Upper lobe of right lung (tissue), 1 donor: ENCODE measurements at regions not wholly inside any gene's neighbourhood (a gene's known extent, or its start where the extent isn't known, plus 50 kb on each side); places are given as distances from the start of the nearest gene placed in this dataset.
"Not testable (repeated sequence)": the region's sequence is repeated elsewhere in the genome, so short reads cannot be mapped to it uniquely, and the experiment has no call there.

ENCODE experiments used
- ATAC-seq: fragments of 200-7000 bp; cut with Tn5 transposase; one replicate; pipeline ENCODE4 v1.9.1; 2020; ENCODE audit warnings: mild to moderate bottlenecking, moderate library complexity
- DNase-seq: peaks from one replicate; pipeline ENCODE4 v3.0.0-alpha.2; 2020
- H3K27ac ChIP-seq: fragments of 200-600 bp; one replicate; pipeline ENCODE4 v1.8.0; 2022
- H3K27me3 ChIP-seq: fragments of 200-600 bp; one replicate; pipeline ENCODE4 v1.8.0; 2022; ENCODE audit warnings: mild to moderate bottlenecking
- H3K36me3 ChIP-seq: fragments of 200-600 bp; one replicate; pipeline ENCODE4 v1.8.0; 2022
- H3K4me1 ChIP-seq: fragments of 200-600 bp; one replicate; pipeline ENCODE4 v1.8.0; 2022
- H3K4me3 ChIP-seq: fragments of 200-600 bp; one replicate; pipeline ENCODE4 v1.8.0; 2022; ENCODE audit warnings: mild to moderate bottlenecking
- H3K9me3 ChIP-seq: fragments of 200-600 bp; one replicate; pipeline ENCODE4 v1.8.0; 2022
- intact Hi-C: fragments of 100-400 bp; cut with DNase I; formaldehyde crosslinking; loops from one replicate; pipeline ENCODE4 v1.11.0; 2022
- TF ChIP-seq, protein P1 (sequence below): fragments of 200-600 bp; IDR thresholded peaks from one replicate; pipeline ENCODE4 v1.8.0; 2022; ENCODE audit warnings: antibody characterized with exemption
- donor health status: DM: no; HTN: yes; CAD: no; lungs with severe emphysema.

DNA sequence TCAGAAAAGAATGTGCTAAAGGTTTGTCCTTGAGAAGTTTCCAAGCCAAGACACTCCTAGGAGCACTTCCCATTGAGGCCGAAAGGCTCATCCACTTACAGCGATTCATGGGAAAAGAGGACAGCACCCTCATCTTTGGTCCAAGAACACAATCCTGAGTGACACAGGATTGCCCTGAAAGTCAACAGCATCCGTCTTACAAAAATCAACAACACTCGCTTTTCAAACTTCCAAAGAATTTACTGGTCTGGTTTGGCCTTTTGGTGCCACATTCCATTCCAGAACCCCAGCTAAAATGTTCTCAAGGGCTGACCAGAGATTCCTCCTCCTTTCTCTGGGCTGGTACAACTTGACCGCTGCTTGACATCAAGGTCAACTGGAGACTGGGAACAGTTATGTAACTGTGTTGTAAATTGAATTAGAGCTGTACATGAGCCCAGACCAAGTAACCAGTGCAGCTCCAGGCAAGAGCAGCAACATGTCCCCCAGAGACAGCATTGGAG is 415.8 kb upstream of the PIK3R1 start:
- H3K4me3 ChIP-seq = no peak overlapping the region
- no peaks in the 10 kb centered on the region for H3K36me3 ChIP-seq
- peak overlapping the region; percentile 71 for H3K27ac ChIP-seq
- H3K27me3 ChIP-seq = no peaks in the 10 kb centered on the region
- H3K9me3 ChIP-seq = no peaks in the 10 kb centered on the region
- TF ChIP-seq, protein P1, sequence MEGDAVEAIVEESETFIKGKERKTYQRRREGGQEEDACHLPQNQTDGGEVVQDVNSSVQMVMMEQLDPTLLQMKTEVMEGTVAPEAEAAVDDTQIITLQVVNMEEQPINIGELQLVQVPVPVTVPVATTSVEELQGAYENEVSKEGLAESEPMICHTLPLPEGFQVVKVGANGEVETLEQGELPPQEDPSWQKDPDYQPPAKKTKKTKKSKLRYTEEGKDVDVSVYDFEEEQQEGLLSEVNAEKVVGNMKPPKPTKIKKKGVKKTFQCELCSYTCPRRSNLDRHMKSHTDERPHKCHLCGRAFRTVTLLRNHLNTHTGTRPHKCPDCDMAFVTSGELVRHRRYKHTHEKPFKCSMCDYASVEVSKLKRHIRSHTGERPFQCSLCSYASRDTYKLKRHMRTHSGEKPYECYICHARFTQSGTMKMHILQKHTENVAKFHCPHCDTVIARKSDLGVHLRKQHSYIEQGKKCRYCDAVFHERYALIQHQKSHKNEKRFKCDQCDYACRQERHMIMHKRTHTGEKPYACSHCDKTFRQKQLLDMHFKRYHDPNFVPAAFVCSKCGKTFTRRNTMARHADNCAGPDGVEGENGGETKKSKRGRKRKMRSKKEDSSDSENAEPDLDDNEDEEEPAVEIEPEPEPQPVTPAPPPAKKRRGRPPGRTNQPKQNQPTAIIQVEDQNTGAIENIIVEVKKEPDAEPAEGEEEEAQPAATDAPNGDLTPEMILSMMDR = no peak
- H3K4me1 ChIP-seq = peaks cover 5% of the 10 kb centered on the region
- ATAC-seq (peak; percentile 90), DNase-seq (no peak)
- intact Hi-C loops = no loop called here

DNA sequence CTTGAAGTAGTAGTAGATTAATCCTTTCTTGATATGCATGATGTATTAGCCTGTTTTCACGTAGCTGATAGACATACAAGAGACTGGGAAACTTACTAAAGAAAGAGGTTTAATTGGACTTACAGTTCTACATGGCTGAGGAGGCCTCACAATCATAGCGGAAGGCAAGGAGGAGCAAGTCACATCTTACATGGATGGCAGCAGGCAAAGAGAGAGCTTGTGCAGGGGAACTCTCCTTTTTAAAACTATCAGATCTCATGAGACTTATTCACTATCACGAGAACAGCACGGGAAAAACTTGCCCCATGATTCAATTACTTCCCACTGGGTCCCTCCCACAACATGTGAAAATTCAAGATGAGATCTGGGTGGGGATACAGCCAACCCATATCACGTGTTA is 417.1 kb upstream of the PIK3R1 start:
- ATAC-seq = not testable (repeated sequence)

DNA sequence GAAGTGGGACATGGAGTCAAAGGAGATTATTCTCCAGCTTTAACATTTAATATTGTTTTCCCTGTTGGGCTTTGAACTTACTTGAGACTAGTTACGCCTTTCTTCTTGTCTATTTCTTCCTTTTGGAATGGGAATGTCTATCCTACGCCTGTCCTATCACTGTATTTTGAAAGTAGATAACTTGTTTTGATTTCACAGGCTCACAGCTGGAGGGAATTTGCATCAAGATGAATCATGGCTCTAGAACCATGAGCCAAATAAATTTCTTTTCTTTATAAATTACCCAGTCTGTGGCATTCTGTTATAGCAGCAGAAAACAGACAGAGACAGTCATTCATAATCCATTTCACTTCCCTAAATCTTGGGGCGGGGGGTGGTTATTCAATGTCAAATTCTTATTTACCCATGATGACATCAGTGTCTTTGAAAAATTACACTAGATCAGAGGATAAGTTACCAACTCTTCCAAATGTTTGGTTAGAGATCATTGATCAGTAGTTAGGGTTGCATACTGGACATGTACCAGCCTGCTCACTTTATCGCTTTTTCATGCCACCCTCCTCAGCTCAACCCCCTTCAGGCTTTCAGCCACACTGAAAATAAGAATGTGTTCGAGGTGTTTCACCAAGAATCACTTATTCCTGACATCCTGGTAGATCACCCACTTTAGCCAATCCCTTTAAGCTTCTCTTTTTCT is 419.6 kb upstream of the PIK3R1 start:
- Histone ChIP-seq H3K4me1 (peaks cover 5% of the 10 kb centered on the region), H3K4me3 (no peak overlapping the region), H3K36me3 (no peaks in the 10 kb centered on the region), H3K27ac (peak overlapping the region; percentile 30), H3K27me3 (no peaks in the 10 kb centered on the region), H3K9me3 (no peaks in the 10 kb centered on the region)
- TF ChIP-seq, protein P1 = no peak
- ATAC-seq = no peak
- no peak for DNase-seq
- intact Hi-C loops = no loop called here

More for the DNA sequence above, 417.1 kb upstream of the PIK3R1 start:
- peak overlapping the region; percentile 43 for H3K27ac ChIP-seq
- DNase-seq, H3K9me3 ChIP-seq, H3K36me3 ChIP-seq, H3K4me3 ChIP-seq, H3K4me1 ChIP-seq, H3K27me3 ChIP-seq, intact Hi-C loops: not testable (repeated sequence)

DNA sequence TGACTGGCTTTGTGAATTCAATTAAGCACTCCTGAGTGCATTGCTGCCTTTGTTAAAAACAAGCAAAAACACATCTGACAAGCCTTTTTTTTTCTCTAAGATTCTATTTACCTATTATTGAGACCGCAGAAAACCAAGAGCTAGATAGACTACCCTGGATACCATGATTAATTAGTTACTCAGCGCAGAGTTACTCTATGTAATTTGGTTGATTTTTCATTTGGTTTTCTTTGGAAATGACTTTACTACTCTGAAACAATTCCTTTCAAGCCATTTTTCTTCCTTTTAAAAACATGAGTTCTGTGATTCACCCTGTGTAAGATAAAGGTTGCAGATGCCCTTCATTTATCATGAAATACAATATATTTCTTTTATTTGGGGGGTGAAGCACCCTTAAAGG is 421.6 kb upstream of the PIK3R1 start:
- TF ChIP-seq, protein P1 = no peak
- Histone ChIP-seq H3K27me3 (no peaks in the 10 kb centered on the region), H3K4me1 (peaks cover 5% of the 10 kb centered on the region), H3K9me3 (no peaks in the 10 kb centered on the region), H3K36me3 (no peaks in the 10 kb centered on the region), H3K27ac (no peak overlapping the region), H3K4me3 (no peak overlapping the region)
- intact Hi-C loops = no loop called here
- DNase-seq (no peak), ATAC-seq (no peak)

DNA sequence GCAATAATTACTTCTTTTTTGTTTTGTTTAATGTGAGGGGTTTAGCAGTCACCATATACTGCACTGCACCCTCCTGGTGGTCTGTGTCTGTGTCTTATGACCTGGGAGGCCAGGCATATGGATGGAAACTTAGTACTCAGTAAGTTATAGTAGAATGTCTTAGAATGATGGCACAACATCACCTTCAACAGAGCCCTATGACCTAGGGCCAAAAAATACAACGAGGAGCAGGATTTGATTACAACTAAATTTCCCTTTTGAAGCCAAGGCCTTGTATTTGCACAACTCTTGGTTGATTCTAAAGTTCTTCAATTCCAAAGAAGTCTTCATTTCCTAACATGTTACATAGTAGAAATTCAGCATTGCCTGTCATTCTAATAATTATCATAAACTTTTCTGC is 422.1 kb upstream of the PIK3R1 start:
- no peak for DNase-seq
- ATAC-seq = no peak
- intact Hi-C loops = no loop called here

DNA sequence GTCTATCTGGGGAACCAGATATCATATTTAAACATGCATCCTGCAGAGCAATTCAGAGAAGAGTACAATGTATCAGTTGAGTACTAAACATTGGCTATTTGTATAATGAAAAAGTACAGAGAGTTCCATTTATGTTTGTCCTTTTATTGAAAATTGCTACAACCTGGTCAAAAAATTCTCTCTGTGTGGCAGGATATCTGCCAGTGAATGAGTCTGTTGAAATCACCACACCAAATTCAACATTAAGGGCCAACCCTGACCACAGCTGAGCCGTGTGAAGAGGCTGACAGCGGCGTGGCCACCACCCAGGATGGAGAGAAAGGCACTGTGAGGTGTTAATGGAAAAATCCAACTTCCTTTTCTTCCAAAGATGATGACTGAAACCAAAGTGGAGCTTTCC is 422.7 kb upstream of the PIK3R1 start:
- ATAC-seq (peak; percentile 51), DNase-seq (no peak)
- Histone ChIP-seq H3K36me3 (no peaks in the 10 kb centered on the region), H3K4me1 (peaks cover 5% of the 10 kb centered on the region), H3K9me3 (no peaks in the 10 kb centered on the region), H3K27me3 (no peaks in the 10 kb centered on the region), H3K27ac (no peak overlapping the region), H3K4me3 (no peak overlapping the region)
- intact Hi-C loops = no loop called here
- TF ChIP-seq, protein P1 = no peak

More for the DNA sequence above, 422.1 kb upstream of the PIK3R1 start:
- Histone ChIP-seq H3K4me1 (peaks cover 5% of the 10 kb centered on the region), H3K27me3 (no peaks in the 10 kb centered on the region), H3K4me3 (no peak overlapping the region), H3K36me3 (no peaks in the 10 kb centered on the region), H3K27ac (no peak overlapping the region), H3K9me3 (no peaks in the 10 kb centered on the region)
- TF ChIP-seq, protein P1 = no peak
